OCI-LY3 (cell line): ENCODE measurements at regions not wholly inside any gene's neighbourhood (a gene's known extent, or its start where the extent isn't known, plus 50 kb on each side); places are given as distances from the start of the nearest gene placed in this dataset.

Experiments
- H2AFZ ChIP-seq: fragments of 200-600, 300-600 bp; shearing (Covaris generic); 2 replicates; pipeline ENCODE4 v1.6.0; 2014; ENCODE audit warnings: antibody characterized with exemption, low read depth, low read length
- H3K27ac ChIP-seq: fragments of 200-600, 300-600 bp; sonication (generic); 2 replicates; pipeline ENCODE4 v1.5.1; 2014; ENCODE audit warnings: mild to moderate bottlenecking, low read length, moderate library complexity, mixed read lengths
- H3K27me3 ChIP-seq: fragments of 200-600, 300-600 bp; sonication (generic); 2 replicates; pipeline ENCODE4 v1.6.1; 2014; ENCODE audit warnings: low read depth, low read length, mixed read lengths
- H3K36me3 ChIP-seq: fragments of 200-600, 300-600 bp; sonication (generic); replicated peaks from 2 replicates; pipeline ENCODE3; 2014; ENCODE audit warnings: low read depth, low read length, mixed read lengths
- H3K4me1 ChIP-seq: fragments of 300-600, 200-600 bp; sonication (generic); 2 replicates; pipeline ENCODE4 v1.6.1; 2014; ENCODE audit warnings: low read length, mixed read lengths
- H3K4me2 ChIP-seq: fragments of 200-600, 300-600 bp; sonication (generic); 2 replicates; pipeline ENCODE4 v1.6.1; 2014; ENCODE audit warnings: low read length, mixed read lengths
- H3K4me3 ChIP-seq: fragments of 300-600, 200-600 bp; sonication (generic); 2 replicates; pipeline ENCODE4 v1.5.1; 2014; ENCODE audit warnings: antibody characterized with exemption, mild to moderate bottlenecking, low read length, moderate library complexity
- H3K79me2 ChIP-seq: fragments of 300-600, 200-600 bp; shearing (Covaris generic); 2 replicates; pipeline ENCODE4 v1.6.1; 2014; ENCODE audit warnings: mild to moderate bottlenecking, low read length, mixed read lengths
- H3K9ac ChIP-seq: fragments of 300-600, 200-600 bp; shearing (Covaris generic); 2 replicates; pipeline ENCODE4 v1.6.0; 2014; ENCODE audit warnings: mild to moderate bottlenecking, low read length, moderate library complexity
- H3K9me3 ChIP-seq: fragments of 200-600, 300-600 bp; shearing (Covaris generic); 2 replicates; pipeline ENCODE4 v1.6.1; 2014; ENCODE audit warnings: low read length, mixed read lengths; ENCODE audit not compliant: insufficient read depth
- H4K20me1 ChIP-seq: fragments of 200-600, 300-600 bp; sonication (generic); 2 replicates; pipeline ENCODE4 v1.6.1; 2016; ENCODE audit warnings: low read length, mixed read lengths; ENCODE audit not compliant: insufficient read depth
- CTCF ChIP-seq: fragments of 200-600, 300-600 bp; sonication (generic); IDR thresholded peaks from 2 replicates; pipeline ENCODE4 v1.5.1; 2014; ENCODE audit warnings: antibody characterized with exemption, low read length, low read depth
- EZH2phosphoT487 ChIP-seq: fragments of 200-600 bp; shearing (Covaris generic); IDR thresholded peaks from 2 replicates; pipeline ENCODE4 v1.6.1; 2018; ENCODE audit warnings: antibody characterized with exemption, mixed run types, low read depth

DNA sequence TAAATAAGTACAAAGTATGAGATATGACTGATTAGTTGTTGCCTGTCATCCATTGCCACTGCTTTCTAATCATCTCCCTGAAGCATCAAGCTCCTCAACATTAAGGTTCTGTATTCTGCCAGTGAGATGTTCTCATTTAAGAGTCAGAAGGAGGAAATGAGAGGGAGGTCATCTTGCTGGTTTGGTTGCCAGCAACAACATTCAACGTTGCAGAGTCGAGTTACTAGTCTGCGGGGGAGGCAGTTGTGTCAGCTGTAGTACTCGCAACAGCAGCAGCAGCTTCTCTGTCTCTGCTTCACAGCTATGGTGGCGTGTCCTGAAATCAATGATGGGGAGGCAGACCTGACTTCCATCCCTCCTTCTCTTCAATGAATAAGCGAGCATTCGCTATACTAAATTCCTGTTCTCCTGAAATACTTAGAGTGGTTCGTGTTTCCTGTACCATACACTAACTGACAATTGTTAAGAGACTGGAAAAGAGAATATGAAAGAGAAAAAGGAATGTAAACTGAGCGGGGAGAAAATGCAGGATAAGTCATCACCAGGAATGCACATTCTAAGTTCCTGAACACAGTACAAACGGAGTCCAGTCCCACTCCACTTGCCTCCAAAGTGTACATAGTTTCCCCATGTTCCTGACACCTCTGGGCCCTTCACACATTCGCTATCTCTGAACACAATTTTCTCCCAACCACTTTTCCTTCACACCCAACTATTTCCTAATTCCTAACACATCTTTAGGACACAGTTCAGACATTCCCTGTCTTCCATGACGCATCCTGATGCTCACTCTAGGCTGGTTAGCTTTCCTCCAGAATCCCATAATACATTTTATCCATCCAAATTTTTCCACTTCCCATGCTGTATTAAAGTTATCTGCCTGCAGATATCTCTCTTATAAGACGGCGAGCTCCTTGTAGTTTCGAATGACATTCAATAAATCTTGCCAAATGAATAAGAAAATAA is 263.0 kb downstream of the KLF12 start:
- H3K4me2 ChIP-seq: peak overlapping the region; percentile 50

GRCh38 chr13:73870036-73870741 is 264.0 kb downstream of the KLF12 start:
- no peaks in the 10 kb centered on the region for H3K9me3 ChIP-seq
- H3K4me2 ChIP-seq: peak overlapping the region; percentile 50
- H3K36me3 ChIP-seq: no peaks in the 10 kb centered on the region
- no peaks in the 10 kb centered on the region for H3K79me2 ChIP-seq
- H2AFZ ChIP-seq: peak overlapping the region; percentile 13; the same call in 1 of the 2 replicates
- H3K4me3 ChIP-seq: no peak overlapping the region
- peak overlapping the region; percentile 23; the same call in 1 of the 2 replicates for H3K9ac ChIP-seq
- H3K27ac ChIP-seq: peak overlapping the region; percentile 94
- H3K27me3 ChIP-seq: no peaks in the 10 kb centered on the region
- H3K4me1 ChIP-seq: peaks cover 76% of the 10 kb centered on the region
- TF ChIP-seq EZH2phosphoT487: no peak
- no peak for TF ChIP-seq CTCF
- H4K20me1 ChIP-seq: no peaks in the 10 kb centered on the region

More for the DNA sequence above, 263.0 kb downstream of the KLF12 start:
- no peaks in the 10 kb centered on the region for H3K36me3 ChIP-seq
- peak overlapping the region; percentile 94 for H3K27ac ChIP-seq
- H4K20me1 ChIP-seq: no peaks in the 10 kb centered on the region
- H3K9ac ChIP-seq: peak overlapping the region; percentile 24
- H3K9me3 ChIP-seq: no peaks in the 10 kb centered on the region
- H3K4me3 ChIP-seq: peak overlapping the region; percentile 16
- H2AFZ ChIP-seq: no peak overlapping the region
- no peaks in the 10 kb centered on the region for H3K27me3 ChIP-seq
- peaks cover 76% of the 10 kb centered on the region for H3K4me1 ChIP-seq
- H3K79me2 ChIP-seq: no peaks in the 10 kb centered on the region; the same call in 1 of the 2 replicates
- TF ChIP-seq CTCF: no peak
- no peak for TF ChIP-seq EZH2phosphoT487

- peak overlapping the region; percentile 84 for H3K27ac ChIP-seq
- no peaks in the 10 kb centered on the region for H3K79me2 ChIP-seq
- H3K9me3 ChIP-seq: no peaks in the 10 kb centered on the region
- peak overlapping the region; percentile 65 for H3K4me2 ChIP-seq
- H3K27me3 ChIP-seq: no peaks in the 10 kb centered on the region
- H4K20me1 ChIP-seq: no peaks in the 10 kb centered on the region
- TF ChIP-seq EZH2phosphoT487 (no peak), CTCF (no peak)
- no peak overlapping the region for H2AFZ ChIP-seq
- H3K36me3 ChIP-seq: no peaks in the 10 kb centered on the region
- H3K4me1 ChIP-seq: peaks cover 49% of the 10 kb centered on the region
- peak overlapping the region; percentile 26 for H3K4me3 ChIP-seq
- peak overlapping the region; percentile 53 for H3K9ac ChIP-seq
These were observed 269.2 kb downstream of the KLF12 start for GRCh38 chr13:73865027-73865426.

DNA sequence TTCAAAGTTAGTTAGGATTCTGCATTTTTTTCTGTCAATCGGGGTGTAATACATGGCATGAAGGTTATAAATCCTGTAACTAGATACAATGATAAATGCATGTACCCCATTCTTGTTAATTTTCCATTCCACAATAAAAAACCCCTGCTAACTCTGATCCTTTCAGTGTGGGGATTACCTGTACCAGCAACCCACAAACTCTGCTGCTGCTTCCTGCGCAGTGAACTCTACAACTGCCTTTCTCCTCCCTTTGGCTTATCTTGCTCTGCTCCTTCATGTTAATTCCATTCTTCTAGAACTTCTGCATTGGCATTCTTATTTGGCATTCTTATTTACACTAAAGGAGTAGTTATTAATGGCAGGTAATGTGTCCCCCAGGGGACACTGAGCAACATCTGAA is 273.1 kb downstream of the KLF12 start:
- Histone ChIP-seq H2AFZ (no peak overlapping the region), H3K4me1 (peaks cover 51% of the 10 kb centered on the region), H3K79me2 (no peaks in the 10 kb centered on the region), H3K9ac (no peak overlapping the region), H3K27ac (no peak overlapping the region), H4K20me1 (no peaks in the 10 kb centered on the region), H3K4me3 (no peak overlapping the region), H3K27me3 (no peaks in the 10 kb centered on the region), H3K36me3 (no peaks in the 10 kb centered on the region), H3K9me3 (no peaks in the 10 kb centered on the region), H3K4me2 (no peak overlapping the region)
- TF ChIP-seq EZH2phosphoT487 (no peak), CTCF (no peak)
